Right hindlimb (tissue), 1 donor: ENCODE measurements at regions not wholly inside any gene's neighbourhood (a gene's known extent, or its start where the extent isn't known, plus 50 kb on each side); places are given as distances from the start of the nearest gene placed in this dataset.

Experiments
- DNase-seq: peaks from one replicate; pipeline ENCODE4 v3.0.0-alpha.2; 2018

DNA sequence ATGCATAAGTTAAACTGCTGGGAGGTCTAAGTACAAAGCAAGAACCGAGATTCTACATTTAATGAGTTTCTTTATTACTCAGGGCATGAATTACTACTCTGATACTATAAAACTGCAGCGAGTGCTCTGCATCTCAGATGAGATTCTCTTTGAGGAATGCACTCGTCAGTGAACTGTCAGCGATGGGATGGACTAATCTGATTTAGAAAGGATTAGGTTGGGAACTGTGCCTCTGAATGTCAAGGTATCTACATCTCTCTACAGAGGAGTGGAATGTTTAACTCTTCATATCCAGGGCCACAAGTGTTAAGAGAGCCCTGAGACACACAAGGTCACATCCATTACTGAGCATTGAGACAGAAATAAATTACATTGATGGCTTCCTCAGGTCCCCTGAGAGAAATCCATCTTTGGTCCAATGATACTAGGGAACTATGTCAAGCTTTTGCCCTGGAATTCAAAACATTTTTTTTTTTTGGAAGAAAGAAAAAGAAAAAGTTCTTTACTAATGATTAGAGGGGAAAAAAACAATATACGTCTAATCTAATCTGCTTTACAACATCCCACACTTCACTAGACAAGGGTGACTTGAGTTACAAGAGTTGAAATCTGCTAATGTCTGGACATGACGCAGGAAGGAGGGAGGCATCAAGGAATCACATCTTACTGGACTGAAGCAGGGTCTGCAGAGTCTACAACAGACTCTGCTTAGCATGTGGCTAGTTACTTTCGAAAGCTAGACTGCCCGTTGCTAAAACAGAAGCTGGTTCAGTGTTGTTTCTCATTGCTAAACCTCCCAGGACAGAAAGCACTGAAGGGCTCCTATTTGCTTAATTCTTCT, 270.0 kb upstream of the TLE4 start:
- no peak for DNase-seq

DNA sequence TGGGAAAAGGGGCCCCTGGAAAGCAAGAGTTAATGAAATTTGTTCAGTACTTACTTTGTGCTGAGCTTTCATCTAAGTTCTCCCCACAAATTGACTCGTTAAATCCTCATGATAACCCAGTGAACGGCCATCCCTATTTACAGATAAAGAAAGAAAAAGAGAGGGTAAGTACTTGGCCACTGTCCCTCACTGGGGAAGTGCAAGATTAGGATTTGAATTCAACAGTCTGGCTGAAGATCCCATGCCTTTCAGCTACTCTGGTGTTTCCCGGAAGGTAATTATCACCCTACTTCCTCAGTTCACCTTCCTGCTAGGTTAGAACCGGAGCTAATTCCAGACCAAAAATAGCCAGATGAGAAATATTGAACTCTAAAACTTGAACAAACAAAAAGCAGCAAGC, 269.2 kb upstream of the TLE4 start:
- no peak for DNase-seq

GRCh38 chr9:79308012-79308411, 263.8 kb upstream of the TLE4 start:
- DNase-seq, result no peak

DNA sequence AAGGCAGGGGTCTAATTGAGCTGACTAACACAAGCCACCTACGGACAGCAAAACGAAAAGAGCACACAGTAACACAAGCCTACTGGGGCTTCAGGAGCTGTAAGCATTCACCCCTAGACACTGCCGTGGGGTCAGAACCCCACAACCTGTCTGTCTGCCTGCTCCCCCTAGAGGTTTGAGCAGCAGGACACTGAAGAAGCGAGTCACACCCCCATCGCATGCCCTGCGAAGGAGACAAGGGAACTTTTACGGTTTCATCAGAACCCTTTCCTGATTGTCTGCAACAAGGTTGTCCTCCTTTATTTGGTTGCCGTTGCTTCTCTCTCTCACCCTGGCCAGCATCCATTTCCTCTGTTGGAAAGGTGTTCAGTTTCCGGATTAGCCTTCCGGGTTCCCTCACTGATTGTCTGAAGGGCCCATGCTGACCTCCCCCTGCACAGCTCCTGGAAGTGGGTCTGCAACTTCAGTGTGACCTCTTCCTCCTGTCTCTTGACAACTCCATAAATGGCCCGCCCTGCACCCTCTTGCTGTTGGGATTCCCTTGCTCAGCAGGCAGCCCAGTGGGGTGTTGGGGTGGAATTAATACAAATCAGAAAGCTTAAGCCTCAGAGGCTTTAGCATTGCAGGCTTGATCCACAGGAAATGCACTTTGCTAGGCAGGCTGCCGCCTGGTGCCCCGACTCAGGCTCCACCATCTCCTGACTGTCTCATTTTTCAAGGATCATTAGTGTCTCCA, 258.9 kb upstream of the TLE4 start:
- DNase-seq, result no peak

GRCh38 chr9:79325501-79325900, 246.3 kb upstream of the TLE4 start:
- no peak for DNase-seq

GRCh38 chr9:79329861-79330260, 241.9 kb upstream of the TLE4 start:
- DNase-seq, result no peak

DNA sequence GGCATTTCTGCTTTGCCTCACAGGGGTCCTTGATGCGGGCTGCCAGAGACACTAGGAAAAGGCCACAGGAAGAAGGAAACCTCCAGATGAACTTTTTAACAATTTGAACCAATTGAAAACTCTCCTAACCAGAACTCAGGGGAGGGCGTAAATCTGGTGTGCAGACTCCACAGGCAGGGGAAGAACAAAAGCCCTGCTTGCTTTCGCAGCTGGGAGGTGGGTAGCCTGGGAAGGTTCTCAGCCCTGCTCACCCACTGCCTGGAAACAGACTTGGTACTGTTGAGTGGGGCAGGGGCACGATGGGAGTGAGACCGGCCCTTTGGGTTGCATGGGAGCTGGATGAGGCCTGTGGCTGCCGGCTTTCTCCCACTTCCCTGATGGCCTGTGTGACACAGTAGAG, 237.8 kb upstream of the TLE4 start:
- DNase-seq, result no peak

GRCh38 chr9:79334711-79335110, 237.1 kb upstream of the TLE4 start:
- DNase-seq, result no peak

DNA sequence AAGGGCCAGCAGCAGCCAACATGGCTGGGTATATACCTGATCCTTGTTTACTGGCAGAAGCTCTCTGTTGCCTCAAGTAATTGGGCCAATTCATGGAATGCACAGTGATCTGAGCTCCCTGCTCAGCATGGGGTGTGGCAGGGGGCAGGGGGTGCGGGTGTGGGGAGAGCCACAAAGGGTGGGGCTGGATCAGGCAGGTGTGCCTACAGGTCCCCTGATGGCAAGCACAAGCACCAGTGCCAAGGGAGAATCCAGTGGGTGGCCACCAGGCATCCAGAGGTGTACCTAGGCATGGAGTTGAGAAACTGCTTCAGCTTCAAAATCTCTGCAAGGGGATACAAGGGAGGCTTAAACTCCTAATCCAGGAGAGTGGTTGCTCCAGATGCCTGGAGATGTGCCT, 235.8 kb upstream of the TLE4 start:
- DNase-seq, result no peak

GRCh38 chr9:79341561-79341960, 230.2 kb upstream of the TLE4 start:
- no peak for DNase-seq

GRCh38 chr9:79346350-79347020, 225.3 kb upstream of the TLE4 start:
- no peak for DNase-seq

DNA sequence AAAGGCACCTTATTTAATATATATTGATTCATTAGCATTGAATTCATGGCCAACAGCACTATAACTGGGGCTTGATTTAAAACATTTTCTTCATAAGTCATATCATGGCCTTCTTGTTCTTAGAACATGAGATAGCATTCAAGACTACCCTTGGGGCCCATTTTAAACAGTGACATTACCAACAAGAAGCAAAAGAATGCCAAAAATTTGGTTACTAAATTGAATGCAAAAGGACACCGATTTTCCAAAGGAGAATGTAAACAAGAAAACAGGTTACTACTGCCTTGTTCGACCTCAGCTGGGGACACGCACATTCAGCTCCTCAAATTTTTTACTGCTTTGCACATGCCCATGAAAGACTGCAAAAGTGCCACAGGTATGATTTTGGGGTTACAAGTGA, 219.4 kb upstream of the TLE4 start:
- DNase-seq, result no peak

DNA sequence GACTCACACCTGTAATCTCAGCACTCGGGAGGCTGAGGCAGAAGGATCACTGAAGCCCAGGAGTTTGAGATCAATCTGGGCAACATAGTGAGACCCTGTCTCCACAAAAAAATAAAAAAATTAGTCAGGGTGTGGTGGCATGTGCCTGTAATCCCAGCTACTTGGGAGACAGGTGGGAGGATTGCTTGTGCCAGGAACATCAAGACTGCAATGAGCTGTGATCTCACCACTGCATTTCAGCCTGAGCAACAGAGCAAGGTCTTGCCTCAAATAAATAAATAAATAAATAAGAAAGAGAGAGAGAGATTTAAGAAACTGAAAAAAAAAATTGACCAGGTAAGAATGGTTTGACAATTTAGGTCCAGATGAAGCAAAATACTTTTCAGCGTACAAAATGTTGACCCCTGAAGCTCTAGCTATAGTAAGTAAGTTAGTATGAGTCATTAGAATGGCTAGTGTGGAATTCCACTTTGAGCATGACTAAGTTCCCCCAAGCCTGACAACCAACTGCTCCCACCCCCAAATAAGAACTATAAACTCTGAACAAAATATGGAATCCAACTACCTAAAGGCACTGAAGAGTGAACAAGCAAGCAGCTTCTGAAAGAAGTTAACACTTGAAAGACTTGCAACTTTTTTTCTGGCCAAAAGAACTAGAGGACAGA, 217.8 kb upstream of the TLE4 start:
- no peak for DNase-seq

DNA sequence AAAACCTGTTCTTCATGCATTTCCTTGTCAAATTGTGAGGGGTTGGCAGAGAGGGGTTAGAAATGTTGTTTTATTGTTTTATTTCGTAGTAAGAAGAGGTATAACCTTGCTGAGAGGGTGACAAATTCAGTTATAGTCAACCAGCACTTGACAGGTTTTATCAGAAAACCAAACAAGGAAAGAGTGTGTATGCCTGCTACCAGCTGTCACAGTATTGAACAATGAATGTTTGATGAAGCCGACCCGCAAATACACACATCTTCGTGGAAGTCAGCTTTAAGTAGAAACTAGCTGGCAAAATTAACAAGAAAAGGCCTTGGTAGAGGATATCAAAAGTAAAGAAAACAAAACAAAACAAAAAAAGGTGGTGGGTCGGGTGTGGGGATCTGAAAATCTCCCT, 214.6 kb upstream of the TLE4 start:
- DNase-seq, result no peak

DNA sequence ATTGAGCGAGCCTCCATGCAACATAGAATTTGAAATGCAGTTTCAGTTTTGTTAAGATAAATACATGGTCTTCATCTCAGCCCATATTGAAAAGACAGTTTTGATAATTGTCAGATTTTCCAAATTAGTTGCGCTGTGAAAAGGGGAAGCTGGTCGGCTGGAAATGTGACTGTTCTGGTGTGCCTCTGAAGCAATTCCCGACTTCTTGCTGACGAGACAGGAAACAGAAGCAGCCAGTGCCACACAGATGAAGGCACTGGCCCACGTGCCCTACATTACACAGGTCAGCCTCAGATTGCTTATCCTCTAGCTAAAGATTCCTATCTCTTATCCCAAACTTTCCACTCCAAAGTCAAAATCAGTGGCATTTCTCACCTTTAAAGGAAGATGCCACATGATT, 214.1 kb upstream of the TLE4 start:
- no peak for DNase-seq

DNA sequence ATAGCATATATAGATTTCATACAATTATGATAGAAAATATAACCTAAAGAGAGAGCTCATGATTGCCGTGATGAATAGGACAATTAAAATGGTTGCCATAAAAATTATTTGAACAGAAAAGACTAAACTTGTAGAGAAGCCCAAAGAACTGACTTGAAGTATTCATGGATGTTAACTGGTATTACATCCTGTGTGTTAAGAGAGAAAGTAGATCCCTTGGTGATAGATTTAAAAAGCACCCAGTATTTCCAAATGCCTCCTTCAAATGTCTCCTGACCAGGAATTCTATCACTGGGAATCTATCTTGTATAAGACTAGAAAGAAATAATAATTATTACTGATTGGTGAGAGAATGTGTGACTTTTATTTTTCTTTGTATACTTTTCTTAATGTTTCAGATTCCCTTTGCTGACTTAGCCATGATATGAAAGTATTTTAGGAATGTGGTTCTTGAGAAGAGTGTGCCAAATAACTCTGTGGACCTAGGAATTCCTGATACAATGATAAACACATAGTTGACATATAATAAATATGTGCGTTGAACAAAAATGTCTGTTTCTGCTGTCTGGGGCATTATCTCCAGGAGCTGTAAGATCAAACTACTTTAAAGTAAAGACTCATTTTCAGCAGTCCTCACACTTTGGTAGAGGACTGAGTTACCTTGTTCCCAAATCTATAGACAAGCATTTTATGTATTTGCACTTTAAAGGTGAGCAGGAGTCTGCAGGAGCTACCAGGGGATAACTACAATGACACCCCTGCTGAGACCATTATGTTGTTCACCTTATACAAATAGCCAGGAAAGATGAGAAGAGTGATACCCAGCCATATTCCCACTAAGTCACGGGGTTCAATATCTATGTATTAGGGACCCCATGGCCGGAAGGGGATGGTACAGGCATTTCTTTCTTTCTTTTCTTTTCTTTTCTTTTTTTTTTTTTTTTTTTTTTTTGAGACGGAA, 211.1 kb upstream of the TLE4 start:
- DNase-seq, result no peak

- DNase-seq, result no peak
These were observed 209.4 kb upstream of the TLE4 start for GRCh38 chr9:79362100-79363081.

DNA sequence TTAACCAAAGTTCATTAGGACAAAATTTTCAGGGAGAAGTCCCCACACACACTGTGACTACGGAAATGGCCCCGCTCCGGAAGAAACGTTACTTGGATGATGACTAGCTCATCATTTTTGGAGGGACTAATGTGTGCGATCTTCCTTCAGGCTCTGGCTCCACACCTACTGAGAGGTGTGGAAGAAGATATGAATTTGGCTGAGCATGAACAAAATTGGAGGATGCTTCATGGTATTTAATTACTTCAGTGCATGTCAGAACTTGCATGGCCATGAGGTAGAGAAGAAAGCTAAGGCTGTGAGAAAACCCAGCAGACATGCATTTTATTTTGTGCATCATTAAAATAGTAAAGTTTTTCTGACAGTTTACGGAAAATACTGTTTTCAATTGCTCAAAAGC, 202.1 kb upstream of the TLE4 start:
- no peak for DNase-seq

- no peak for DNase-seq
These were observed 200.5 kb upstream of the TLE4 start for GRCh38 chr9:79371301-79371700.

- DNase-seq, result no peak
These were observed 199.7 kb upstream of the TLE4 start for GRCh38 chr9:79371948-79372555.
